H1 (cell line): ENCODE measurements at regions not wholly inside any gene's neighbourhood (a gene's known extent, or its start where the extent isn't known, plus 50 kb on each side); places are given as distances from the start of the nearest gene placed in this dataset.

ENCODE experiments used
- BACH1 ChIP-seq: IDR thresholded peaks from 2 replicates; pipeline ENCODE4 v1.6.1; 2012; ENCODE audit warnings: low read length, improper control_type of control experiment
- MAX ChIP-seq: IDR thresholded peaks from 2 replicates; pipeline ENCODE4 v1.6.1; 2012; ENCODE audit warnings: inconsistent platforms
- POU5F1 ChIP-seq: IDR thresholded peaks from 2 replicates; pipeline ENCODE4 v1.6.1; 2011; ENCODE audit warnings: low read depth, mild to moderate bottlenecking, low read length, moderate library complexity

DNA sequence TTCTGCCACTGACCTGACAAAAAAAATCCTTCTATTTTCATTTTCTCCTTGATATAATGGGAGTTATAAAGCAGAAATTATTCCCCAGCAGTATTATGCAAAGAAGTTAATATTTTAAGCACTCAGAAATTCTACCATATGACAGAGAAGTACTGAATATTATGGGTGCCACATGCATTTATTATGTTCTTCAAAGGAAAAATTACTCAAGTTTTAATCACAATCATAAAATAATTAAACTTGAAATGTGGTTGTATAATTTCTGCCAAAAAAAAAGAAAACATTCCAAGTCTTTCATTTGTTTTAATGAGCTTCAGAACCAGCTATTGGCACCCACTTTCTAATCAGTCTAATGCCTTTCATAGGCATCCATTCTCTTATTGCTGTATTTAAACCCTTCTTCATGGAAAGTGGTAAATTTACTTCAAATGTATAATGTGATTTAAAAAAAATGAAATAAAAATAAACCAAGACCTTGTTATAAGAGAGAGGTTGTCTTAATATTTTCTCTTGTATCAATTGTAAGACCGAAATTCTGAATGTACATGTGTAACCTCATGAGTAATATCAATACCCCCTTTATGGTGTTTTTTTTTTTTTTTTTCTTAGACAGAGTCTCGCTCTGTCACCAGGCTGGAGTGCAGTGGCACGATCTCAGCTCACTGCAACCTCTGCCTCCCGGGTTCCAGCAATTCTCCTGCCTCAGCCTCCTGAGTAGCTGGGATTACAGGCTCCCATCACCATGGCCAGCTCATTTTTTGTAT lies 302.3 kb downstream of the IRS1 start (continued):
- no peak for TF ChIP-seq BACH1
- no peak for TF ChIP-seq MAX
- TF ChIP-seq POU5F1: no peak
